Psoas muscle (tissue), 7 donors: ENCODE measurements at regions not wholly inside any gene's neighbourhood (a gene's known extent, or its start where the extent isn't known, plus 50 kb on each side); places are given as distances from the start of the nearest gene placed in this dataset.

Source experiments
- ATAC-seq, 4 donors: fragments of 200-7000 bp; cut with Tn5 transposase; one replicate each; pipeline ENCODE4 v1.9.1; 2020; ENCODE audit warnings: moderate library complexity in 3 of 4, mild to moderate bottlenecking in 2 of 4
- DNase-seq, 2 donors: peaks; one replicate each; pipeline ENCODE4 v3.0.0-alpha.2; 2020
- H3K27ac ChIP-seq: fragments of 200-600 bp; one replicate; pipeline ENCODE4 v1.8.0; 2022
- H3K27me3 ChIP-seq, 3 donors: fragments of 200-600 bp in 1 of 3; one replicate each; pipeline versions ENCODE4 v1.6.1 to v1.8.0; 2013 to 2022; ENCODE audit warnings: low read length in 2 of 3, mild to moderate bottlenecking in 2 of 3, moderate library complexity in 1 of 3; ENCODE audit not compliant: insufficient read depth in 3 of 3
- H3K36me3 ChIP-seq, 2 donors: fragments of 200-600 bp in 1 of 2; one replicate each; pipeline versions ENCODE4 v1.6.1 to v1.8.0; 2013 to 2022; ENCODE audit warnings: low read depth in 1 of 2, mild to moderate bottlenecking in 1 of 2, moderate library complexity in 1 of 2; ENCODE audit not compliant: insufficient read depth in 1 of 2
- H3K4me1 ChIP-seq: fragments of 200-600 bp; one replicate; pipeline ENCODE4 v1.8.0; 2022
- H3K4me3 ChIP-seq: fragments of 200-600 bp; one replicate; pipeline ENCODE4 v1.8.0; 2022; ENCODE audit warnings: mild to moderate bottlenecking
- H3K9me3 ChIP-seq: fragments of 200-600 bp; one replicate; pipeline ENCODE4 v1.8.0; 2022
- WGBS, 3 donors: extraction: QIAGEN DNeasy Blood & Tissue Kit; methylation state at CpG; one replicate each; pipeline versions ENCODE4 v1.1.6 to v1.1.7; 2013; 5-methylcytosine and 5-hydroxymethylcytosine counted together
- intact Hi-C, 2 donors: fragments of 100-400 bp; cut with DNase I; formaldehyde crosslinking; loops; one replicate each; pipeline versions ENCODE4 v1.11.0 to v1.14.2; 2022
- TF ChIP-seq, protein P1 (sequence below): fragments of 200-600 bp; IDR thresholded peaks from one replicate; pipeline ENCODE4 v1.8.0; 2022; ENCODE audit warnings: antibody characterized with exemption
- donor health status: healthy with polysubstance abuse.
- donor health status: DM: no; HTN: no; CAD: no; lungs with moderate emphysema.
- donor health status: Bipolar disorder and iron deficiency.
- donor health status: healthy.
- donor health status: DM: yes; HTN: yes; CAD: no.
- donor health status: DM: no; HTN: no; CAD: no.
- donor health status: DM: yes; HTN: yes; CAD: no.

DNA sequence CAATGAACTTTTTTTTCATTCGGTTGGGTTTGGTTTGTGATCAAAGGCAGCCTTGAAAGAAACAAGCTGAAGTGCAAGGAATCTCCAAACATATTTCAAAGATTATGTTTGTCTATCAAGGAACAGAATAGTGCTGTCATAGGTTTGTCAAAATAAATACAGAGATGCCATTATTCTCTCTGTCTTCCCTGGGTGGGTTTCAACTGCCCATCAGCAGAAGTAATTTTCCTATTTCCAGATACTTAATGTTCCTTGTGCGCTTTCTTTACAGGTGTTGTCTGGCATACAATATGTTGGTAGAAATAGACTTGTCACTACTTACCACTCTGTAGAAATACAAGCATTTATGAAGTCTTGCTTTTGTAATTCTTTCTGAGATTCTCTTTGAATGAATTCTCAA lies 294.9 kb downstream of the PDHA2 start:
- ATAC-seq, result no peak
- Histone ChIP-seq H3K9me3 (peaks cover 5% of the 10 kb centered on the region), H3K4me3 (no peak overlapping the region), H3K27me3 (no peaks in the 10 kb centered on the region), H3K4me1 (no peaks in the 10 kb centered on the region), H3K27ac (no peak overlapping the region), H3K36me3 (no peaks in the 10 kb centered on the region)
- DNase-seq, result no peak
- 94 to 99% (median 96%) methylated on average over 2 of the region's 2 CpGs for WGBS, 3 donors
- TF ChIP-seq, protein P1, sequence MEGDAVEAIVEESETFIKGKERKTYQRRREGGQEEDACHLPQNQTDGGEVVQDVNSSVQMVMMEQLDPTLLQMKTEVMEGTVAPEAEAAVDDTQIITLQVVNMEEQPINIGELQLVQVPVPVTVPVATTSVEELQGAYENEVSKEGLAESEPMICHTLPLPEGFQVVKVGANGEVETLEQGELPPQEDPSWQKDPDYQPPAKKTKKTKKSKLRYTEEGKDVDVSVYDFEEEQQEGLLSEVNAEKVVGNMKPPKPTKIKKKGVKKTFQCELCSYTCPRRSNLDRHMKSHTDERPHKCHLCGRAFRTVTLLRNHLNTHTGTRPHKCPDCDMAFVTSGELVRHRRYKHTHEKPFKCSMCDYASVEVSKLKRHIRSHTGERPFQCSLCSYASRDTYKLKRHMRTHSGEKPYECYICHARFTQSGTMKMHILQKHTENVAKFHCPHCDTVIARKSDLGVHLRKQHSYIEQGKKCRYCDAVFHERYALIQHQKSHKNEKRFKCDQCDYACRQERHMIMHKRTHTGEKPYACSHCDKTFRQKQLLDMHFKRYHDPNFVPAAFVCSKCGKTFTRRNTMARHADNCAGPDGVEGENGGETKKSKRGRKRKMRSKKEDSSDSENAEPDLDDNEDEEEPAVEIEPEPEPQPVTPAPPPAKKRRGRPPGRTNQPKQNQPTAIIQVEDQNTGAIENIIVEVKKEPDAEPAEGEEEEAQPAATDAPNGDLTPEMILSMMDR, result no peak
- intact Hi-C loops, result no loop called here

GRCh38 chr4:96136056-96136455 lies 296.2 kb downstream of the PDHA2 start:
- H3K27ac ChIP-seq, result no peak overlapping the region
- no peaks in the 10 kb centered on the region for H3K27me3 ChIP-seq
- TF ChIP-seq, protein P1, result no peak
- ATAC-seq, result no peak
- WGBS, 3 donors, result 80 to 86% (median 80%) methylated on average over 2 of the region's 2 CpGs
- H3K9me3 ChIP-seq, result peaks cover 5% of the 10 kb centered on the region
- no peaks in the 10 kb centered on the region for H3K4me1 ChIP-seq
- no peaks in the 10 kb centered on the region for H3K36me3 ChIP-seq
- DNase-seq, result no peak
- intact Hi-C loops, result no loop called here
- no peak overlapping the region for H3K4me3 ChIP-seq

- Histone ChIP-seq H3K36me3 (no peaks in the 10 kb centered on the region), H3K27me3 (no peaks in the 10 kb centered on the region), H3K4me1 (no peaks in the 10 kb centered on the region), H3K27ac (no peak overlapping the region), H3K4me3 (no peak overlapping the region), H3K9me3 (no peaks in the 10 kb centered on the region)
- DNase-seq (no peak), ATAC-seq (no peak)
- TF ChIP-seq, protein P1, result no peak
- 92 to 95% (median 95%) methylated on average over 14 of the region's 14 CpGs for WGBS, 3 donors
- intact Hi-C loops, result no loop called here
Observed at GRCh38 chr4:96139251-96139929, 299.5 kb downstream of the PDHA2 start.

DNA sequence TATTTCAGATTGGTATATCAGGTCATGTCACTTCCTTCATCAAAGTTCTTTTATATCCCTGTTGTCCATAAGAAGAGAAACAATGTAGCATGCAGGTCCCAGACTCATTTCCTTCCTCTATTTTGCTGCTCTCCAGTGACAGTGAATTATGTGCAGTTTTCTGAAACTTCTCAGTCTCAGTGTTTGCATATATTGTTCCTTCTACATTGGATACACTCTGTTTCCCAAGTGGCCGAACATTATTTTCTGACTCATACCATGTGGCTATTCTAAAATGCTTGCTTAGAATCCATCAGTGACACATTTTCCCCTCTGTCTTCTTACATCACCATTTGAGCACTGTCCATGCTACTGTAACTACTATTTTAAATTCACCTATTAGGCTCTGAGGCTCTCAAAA lies 305.7 kb downstream of the PDHA2 start:
- DNase-seq (no peak), ATAC-seq (no peak)
- H3K27me3 ChIP-seq, result no peaks in the 10 kb centered on the region
- TF ChIP-seq, protein P1, result no peak
- H3K36me3 ChIP-seq, result no peaks in the 10 kb centered on the region
- H3K4me1 ChIP-seq, result no peaks in the 10 kb centered on the region
- no peak overlapping the region for H3K4me3 ChIP-seq
- no peak overlapping the region for H3K27ac ChIP-seq
- WGBS, 3 donors, result 41 to 57% (median 53%) methylated on average over 1 of the region's 1 CpG
- H3K9me3 ChIP-seq, result no peaks in the 10 kb centered on the region
- intact Hi-C loops, result no loop called here

- Histone ChIP-seq H3K4me3 (no peak overlapping the region), H3K27ac (no peak overlapping the region), H3K4me1 (no peaks in the 10 kb centered on the region), H3K36me3 (no peaks in the 10 kb centered on the region), H3K9me3 (no peaks in the 10 kb centered on the region), H3K27me3 (no peaks in the 10 kb centered on the region)
- TF ChIP-seq, protein P1, result no peak
- DNase-seq (no peak), ATAC-seq (no peak)
- intact Hi-C loops, result no loop called here
Observed at GRCh38 chr4:96146686-96147085, 306.8 kb downstream of the PDHA2 start.
